Hematopoietic multipotent progenitor cell treated with erythropoietin and hydrocortisone succinate and interleukin-3 and kit ligand, for 17 days (in vitro differentiated cells): ENCODE measurements at regions not wholly inside any gene's neighbourhood (a gene's known extent, or its start where the extent isn't known, plus 50 kb on each side); places are given as distances from the start of the nearest gene placed in this dataset.

ENCODE experiments used
- DNase-seq: peaks from one replicate; pipeline ENCODE4 v3.0.0-alpha.2; 2015; ENCODE audit warnings: low spot score

DNA sequence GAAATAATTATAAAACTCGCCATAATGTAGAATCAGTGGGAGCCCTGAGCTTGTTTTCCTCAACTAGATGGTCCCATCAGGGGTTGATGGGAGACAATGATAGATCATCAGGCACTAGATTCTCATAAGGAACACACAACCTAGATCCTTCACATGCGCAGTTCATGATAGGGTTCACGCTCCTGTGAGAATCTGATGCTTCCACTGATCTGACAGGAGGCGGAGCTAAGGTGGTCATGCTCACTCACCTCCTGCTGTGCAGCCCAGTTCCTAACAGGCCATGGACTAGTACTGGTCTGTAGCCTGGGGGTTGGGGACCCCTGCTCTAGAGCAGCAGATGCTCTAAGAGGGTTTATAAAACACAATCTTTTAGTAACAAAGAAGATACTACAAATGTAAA, 183.6 kb downstream of the ANXA2 start:
- no peak for DNase-seq

DNA sequence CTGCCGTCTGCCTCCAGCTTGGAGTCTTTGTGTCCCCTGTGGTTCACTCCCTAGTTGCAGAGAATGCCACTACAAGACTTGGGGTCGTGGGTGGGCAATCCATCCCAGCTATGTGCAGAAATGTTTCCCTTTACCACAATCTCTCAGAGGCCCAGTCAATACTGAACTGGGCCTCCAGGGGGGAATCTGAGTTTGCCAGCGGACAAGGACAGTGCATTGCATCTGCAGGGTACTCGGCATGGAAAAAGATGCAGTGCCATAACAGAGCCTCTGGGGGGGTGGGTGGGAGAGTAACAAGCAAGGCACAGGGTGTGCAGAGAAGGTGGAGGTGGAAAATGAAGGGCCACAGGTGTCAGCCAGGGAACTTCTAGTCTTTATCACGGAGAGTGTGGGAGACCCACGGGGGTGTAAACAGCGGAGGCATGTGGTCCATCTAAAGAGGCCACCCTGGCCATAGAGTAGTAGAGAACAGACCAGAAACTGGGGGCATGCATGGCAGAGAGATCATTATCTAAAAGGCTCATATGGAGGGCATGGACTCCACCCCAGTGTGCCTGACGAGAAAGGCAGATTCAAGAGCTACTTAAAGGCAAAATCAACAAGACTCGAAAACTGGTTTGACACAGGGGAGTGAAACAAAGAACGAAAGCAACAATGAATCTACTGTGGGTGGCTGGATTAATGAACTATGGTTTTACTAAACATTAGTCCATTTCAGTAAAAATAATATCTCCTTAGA, 182.4 kb downstream of the ANXA2 start:
- no peak for DNase-seq

DNA sequence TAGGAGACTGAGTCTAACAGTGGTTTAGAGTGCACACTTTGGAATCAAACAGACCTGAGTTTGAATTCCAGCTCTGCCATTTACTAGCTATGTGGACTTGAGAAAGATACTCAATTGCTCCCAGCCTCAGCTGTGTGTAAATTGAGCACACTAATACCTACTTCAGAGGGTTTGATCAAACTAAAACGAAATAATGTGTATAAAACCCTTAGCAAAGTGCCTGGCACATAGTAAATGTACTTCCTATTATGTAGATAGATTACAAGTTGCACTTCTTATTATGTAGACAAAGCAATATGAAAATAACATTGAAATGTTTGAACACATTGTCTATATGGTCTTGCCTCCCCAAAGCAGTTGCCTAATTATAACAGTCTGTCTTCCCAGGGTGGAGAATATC, 180.6 kb downstream of the ANXA2 start:
- no peak for DNase-seq

DNA sequence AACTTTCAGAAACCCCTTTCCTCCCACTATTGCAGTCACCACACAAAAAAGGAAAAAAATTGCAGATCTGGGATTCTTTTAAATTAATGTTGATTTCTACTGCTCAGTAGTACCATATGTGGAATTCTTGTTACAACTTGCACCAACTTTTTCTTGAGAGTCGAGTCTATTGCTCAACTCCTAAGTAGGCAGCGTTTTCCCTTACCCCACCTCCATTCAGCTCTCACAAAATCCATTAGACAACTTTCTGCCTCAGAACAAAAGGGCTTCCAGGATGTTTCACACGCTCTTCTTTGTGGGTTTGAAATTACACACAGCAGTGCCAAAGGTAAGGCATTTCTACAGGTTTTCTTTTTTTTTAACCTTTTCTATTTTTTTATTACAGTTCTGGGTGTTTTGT, 179.5 kb downstream of the ANXA2 start:
- DNase-seq: no peak

DNA sequence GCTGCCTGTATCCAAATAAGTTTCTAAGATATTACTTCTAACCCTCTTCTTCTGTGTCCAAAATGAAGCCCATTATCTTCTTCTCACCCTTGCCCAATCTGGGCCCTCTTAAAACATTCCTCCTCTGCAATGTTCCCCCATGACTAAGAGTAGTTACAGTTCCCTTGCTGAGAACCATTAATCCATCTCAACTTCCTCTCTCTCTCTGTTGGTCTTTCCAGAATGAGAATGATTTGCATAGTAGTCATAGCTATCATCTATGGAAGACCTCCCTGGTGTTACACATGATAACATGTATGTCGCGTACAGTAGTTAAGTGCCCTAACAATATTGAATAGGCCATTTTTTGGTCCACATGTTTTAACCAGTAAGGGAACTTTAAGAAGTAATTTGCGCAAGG, 177.9 kb downstream of the ANXA2 start:
- DNase-seq: no peak

DNA sequence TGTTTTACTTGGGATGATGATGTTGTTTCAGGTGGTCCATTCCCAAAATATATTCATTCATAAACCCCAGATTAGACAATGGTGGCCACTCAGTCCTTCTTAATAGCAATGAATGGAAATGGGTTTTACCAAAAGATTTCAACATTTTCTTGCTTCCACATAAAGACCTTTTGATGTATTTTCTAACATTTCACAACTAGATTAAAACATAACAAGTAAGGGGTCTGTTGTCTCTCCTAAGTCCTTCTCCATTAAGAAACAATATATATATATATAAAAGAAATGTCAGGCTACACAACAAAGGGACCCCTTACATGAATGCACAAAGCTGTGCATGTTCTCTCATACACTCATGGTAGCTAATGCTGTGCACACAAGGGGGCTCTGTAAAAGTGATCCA, 176.4 kb downstream of the ANXA2 start:
- DNase-seq: no peak

DNA sequence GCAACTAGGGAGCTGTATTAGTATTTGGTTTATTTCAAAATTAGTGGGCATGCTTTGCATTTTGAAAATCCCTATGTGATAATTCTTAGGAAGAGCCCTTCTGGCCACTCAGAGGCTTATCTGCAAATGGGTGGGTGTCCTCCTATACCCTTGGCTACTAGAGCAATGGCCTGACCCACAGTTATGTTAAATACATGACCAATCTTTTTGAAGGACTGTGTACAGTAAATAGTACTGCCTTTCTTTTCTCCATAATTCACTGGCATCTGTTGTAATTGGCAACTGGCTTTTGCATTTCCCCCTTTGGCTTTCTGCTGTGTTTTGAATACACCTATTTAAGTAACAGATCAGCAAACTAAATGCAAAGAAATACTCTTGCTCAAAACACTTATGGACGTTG, 175.4 kb downstream of the ANXA2 start:
- DNase-seq: no peak

DNA sequence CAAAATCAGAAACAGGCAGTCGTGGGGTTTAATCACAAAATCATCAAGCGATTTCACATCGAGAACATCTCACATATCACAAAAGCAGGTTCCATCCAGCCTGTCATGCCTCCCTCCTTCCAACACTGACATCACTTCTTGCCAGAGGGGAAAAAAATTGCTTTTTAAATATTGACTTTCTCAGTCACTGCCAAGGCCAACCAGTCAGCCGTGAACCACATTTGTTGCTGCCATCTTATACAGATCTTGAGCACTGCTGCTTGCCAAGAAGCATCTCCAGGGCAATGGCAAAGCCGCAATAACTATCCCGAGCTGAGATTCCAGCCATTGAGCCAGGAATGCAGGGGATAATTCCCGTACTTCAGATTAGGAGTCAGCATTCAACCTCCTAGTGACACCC, 174.6 kb downstream of the ANXA2 start:
- no peak for DNase-seq

DNA sequence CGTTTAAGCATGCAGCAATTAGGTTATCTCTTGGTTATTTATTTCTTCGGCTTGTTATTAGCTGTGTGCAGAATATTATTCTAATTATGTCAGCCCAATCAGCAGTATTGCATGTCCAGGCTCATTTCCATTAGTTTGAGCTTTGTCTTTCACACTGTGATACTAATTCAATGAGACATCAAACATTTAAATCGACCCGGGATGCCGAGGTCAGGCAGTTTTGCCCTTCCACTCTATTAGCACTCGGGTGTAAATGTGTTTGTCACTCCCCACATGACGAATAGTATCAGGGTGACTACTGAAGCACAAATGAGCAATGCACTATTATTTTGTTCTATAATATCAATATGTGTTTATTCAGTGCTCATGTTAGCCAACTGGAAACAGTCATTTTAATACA, 170.9 kb downstream of the ANXA2 start:
- DNase-seq: no peak

DNA sequence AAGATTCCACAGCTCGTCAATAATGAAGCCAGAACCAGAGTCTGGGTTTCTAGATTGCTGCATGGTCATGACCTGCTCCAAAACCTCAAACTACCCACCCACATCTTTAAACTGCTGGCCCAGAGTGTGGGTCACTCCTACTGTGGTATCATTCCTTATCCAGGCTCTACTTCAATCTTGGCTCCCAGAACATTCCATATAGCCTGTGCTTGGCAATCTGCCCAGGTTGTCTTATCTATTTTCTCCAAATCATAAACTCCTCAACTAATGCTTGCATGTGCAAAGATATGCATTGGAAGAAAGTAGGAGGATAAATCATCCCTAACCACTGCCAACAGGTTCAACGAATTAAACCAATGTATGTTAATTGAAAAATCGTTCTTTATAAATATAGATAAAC, 169.7 kb downstream of the ANXA2 start:
- DNase-seq: no peak

DNA sequence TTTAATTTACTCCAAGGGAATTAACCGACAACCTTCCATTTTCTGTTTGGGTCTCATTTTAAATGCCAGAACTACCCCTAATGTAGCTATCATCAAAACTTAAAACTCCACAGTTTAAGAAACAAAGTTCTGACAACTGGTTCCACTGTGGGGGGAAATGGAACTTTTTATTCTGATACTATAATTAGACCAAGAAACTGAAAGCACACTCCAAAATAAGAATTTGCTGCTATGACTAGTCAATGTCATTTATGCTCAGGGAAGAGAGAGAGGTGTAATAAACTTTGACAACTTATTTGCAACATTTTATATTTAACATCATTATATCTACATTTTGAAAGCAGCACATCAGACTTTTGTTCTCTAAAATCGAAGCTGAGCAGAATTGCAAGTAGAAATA, 169.2 kb downstream of the ANXA2 start:
- no peak for DNase-seq

DNA sequence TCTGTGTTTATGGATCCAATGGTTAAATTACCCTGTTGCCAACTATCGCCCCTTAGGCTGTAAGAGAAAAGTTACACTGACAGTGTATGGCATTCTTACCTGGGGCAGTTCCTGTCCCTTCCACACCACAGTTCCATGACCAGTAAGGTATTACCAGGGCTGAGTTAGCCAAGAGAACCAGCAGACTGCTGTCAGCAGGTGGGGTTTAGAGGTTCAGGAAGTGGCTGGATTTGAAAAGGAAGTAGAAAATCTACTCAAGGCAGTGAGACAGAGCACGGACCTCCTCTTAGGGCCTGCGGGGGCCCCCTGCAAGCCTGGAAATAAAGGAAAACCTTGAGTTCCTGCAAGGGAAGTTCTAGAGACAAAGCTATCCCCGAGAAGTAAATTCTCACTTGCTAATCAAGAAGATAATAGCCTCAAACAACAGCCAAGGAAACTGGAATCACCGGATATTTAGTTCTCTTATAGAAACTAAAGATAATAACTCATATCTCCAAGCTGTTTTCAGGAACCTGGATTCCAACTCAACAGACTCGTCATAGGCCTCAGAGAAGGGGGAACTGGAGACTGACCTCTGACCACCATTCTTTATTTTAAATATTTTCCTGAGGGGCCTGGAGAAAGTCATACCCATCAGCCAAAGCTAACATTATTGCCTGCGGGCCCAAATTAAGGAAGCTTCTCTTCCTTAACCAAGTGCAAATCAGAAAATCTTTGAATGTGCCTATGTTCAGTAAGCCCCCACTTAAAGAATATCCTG, 161.7 kb downstream of the ANXA2 start:
- DNase-seq: no peak

DNA sequence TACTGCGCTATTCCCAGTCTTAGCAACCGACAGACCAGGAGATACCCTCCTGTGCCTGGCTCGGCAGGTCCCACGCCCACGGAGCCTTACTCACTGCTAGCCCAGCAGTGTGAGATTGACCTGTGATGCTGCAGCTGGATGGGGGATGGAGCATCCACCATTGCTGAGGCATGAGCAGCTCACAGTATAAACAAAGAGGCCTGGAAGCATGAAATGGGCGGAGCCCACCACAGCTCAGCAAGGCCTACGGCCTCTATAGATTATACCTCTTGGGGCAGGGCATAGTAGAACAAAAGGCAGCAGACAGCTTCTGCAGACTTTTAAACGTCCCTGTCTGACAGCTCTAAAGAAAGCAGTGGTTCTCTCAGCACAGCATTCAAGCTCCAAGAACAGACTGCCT, 160.3 kb downstream of the ANXA2 start:
- DNase-seq: no peak

DNA sequence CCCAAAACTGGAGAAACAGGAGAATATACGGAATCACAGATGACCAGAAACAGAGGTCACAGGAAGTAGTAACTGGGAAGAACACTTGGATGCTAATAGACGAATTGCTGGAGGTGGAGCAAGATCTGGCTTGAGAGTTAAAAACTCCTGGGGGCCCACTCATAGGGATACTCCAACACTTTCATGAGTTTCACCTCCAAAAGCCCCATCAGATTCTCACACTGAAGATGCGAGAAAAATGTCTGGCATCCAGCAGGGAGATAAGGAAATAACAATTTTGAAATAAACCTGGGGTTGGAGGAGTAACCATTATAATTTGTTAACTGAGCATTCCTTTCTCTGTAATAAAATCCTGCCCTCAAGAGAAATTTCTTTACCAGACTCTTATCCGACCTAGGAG, 154.0 kb downstream of the ANXA2 start:
- no peak for DNase-seq

DNA sequence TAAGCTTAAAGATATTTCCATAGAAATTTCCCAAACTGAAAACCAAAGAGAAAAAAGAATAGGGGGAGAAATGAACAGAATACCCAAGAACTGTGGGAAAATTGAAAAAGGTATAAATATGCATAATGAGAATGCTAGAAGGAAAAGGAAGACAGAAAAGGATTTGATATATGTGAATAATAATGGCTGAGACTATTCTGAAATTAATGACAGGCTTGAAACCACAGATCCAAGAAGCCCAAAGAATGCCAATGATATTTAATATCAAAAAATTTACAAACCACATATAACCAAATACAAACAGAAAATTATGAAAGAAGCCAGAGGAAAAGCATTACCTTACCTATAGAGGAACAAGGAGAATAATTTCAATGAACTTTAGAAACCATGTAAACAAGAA, 153.0 kb downstream of the ANXA2 start:
- no peak for DNase-seq

DNA sequence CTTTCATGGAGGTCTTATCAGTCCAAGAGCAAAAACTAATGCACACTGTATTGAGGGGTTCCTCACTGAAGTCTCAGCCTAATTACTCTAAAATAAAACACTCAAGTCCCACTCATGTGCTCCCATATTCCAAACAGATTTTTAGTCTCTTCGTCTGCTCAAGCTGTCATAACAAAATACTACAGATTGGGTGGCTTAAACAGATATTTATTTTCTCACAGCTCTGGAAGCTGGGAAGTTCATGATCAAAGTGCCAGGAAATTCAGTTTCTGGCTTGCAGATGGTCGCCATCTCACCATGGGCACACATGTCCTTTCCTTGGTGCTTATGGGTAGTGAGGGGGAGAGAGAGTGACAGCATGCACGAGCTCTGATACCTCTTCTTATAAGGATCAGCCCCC, 147.5 kb downstream of the ANXA2 start:
- no peak for DNase-seq

DNA sequence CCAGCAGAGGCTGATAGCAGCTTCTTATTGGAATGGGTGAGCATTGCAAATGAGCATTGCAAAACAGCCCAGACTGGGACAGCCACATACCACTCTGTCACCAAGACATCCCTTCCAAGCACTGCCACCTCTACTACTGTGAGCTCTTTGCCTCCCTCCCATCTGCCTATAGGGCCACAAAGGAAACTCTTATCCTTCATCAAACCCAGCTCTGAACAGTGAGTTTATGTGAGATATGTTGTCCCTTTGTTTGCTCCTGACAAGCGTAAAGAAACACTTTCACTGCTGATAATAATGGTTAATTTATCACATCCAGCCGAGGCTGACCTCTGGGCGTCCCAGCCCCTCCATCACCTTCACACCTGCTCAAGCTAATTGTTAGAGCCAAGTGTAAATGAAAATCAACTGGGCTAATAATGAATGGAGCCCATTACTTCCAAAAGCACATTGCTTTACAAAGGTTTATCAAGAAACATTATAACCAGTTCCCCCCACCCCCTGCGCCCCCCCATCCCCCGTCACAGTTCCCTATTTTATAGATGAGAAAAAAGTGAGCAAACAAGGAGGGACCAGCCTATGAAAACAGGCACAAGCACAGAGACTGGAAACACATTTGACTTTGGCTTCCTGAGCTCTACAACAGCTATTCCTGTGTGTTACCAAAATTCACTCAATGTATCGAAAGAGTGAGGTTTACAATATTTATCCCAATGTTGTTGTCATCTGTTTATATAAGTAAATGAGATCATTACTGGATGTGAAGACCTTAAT, 146.3 kb downstream of the ANXA2 start:
- DNase-seq: no peak

DNA sequence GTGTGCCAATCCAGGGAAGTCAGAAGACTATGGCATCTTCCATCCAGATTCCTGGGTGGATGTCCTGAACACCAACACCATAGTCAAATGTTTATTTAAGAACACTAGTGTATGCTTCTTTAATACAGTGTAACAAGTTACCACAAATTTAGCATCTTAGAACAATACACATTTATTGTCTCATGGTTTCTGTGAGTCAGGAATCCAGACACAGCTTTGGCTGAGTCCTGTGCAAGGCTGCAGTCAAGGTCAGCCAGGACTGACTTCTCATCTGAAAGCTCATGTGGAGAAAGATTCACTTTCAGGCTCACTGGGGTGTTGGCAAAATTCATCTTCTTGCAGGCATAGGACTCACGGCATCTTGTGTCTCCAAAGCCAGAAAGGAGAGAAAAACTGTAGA, 143.4 kb downstream of the ANXA2 start:
- no peak for DNase-seq

DNA sequence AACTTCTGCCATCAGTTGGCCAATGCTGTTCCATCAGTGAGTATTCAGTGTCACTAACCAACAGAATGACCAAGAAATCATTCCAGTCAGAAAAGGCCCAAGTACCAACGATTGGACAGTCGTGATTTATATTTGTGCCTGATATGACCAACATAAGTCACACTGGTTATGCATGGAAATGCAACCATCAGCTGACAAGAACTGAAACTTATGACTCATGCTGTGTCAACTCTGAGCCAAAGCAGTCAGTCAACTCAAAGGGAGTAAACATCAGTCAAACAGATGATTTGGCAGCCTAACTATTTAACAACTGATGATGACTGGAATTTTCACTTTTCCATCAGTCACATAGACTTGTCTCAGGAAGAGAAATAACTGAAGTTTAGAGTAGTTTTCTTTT, 142.4 kb downstream of the ANXA2 start:
- no peak for DNase-seq

DNA sequence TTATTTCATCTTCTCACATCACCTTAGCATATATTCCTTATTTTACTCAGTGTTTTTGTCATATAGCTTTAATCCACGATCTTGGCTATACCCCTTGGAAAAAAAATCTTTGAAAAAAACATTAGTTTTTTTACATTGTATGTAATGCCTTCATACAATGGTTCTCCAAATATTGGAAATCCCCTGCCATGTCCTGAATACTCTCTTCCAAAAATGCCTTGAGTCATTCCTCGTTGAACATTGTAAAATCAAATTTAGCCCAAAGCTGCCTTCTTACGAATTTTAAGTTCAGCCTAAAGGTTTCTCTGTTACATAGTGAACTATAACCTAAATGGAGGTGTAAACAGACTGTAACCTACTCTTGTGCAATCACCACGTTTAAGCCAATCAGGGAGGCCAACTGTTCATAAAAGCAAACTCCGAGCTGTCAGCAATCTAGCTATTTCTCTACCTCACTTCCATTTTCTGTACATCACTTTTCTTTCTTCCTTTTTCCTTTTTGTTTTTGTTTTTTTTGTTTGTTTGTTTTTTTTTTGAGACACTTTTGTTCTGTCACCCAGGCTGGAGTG, 140.1 kb downstream of the ANXA2 start:
- no peak for DNase-seq

DNA sequence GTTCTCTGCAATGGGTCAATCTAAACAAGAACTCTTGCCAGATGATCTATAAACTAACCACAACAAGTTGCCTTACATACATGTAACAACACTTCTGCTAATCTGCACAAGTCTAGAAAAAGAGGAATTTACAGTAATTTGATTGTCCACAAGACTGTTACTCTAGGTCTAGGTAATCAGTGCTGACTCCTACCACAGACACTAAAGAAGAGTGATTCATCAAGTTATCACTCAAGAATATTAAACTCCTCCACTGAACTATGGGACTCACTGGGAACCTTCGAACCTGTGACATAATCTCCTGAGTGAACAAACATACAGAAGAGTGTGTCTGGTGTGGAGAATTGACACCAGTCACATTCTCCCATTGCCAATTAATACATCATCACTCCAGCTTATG, 138.3 kb downstream of the ANXA2 start:
- no peak for DNase-seq

DNA sequence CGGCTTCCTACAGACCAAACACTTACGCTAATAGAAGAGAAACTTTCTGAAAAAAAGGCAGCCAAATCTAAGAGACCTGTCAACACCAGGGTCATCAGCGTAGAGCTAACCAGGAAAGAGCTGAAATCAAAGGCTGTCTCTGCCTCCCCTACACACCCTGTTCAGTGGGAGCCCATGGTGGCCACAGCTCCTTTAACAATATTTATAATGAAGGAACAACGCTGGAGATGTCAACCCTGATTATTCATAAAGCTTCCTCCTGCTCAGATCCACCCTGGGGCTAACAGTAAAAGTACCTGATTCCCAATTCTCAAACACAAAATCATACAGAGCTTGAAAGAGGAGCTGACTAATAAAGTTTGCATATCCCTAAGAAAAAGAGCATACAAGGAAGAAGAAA, 133.7 kb downstream of the ANXA2 start:
- no peak for DNase-seq

DNA sequence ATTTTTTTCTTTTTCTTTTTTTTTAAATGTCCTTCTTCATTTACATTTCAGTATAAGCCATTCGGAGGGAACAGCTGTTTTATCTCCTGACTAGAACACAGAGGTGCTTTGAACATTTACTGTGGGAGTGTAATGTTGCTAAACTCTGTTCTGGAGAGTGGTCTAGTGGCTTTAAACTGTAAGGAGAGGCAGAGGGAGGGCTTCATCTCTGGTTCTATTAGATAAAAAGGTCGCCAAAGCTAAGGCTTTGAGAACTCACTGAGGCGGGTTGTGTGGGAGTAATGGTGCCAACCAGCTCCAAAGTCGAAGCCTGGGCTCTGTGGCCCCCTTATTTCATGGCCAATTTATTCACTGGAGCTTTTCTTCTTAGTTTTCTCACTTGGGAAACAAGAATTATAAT, 133.2 kb downstream of the ANXA2 start:
- DNase-seq: no peak
